T1000 (cell line): ENCODE measurements at regions not wholly inside any gene's neighbourhood (a gene's known extent, or its start where the extent isn't known, plus 50 kb on each side); places are given as distances from the start of the nearest gene placed in this dataset.

Source experiments
- DNase-seq: peaks from one replicate; lab custom pipeline; 2025; ENCODE audit warnings: mixed read lengths; lab: John Stamatoyannopoulos, UW

DNA sequence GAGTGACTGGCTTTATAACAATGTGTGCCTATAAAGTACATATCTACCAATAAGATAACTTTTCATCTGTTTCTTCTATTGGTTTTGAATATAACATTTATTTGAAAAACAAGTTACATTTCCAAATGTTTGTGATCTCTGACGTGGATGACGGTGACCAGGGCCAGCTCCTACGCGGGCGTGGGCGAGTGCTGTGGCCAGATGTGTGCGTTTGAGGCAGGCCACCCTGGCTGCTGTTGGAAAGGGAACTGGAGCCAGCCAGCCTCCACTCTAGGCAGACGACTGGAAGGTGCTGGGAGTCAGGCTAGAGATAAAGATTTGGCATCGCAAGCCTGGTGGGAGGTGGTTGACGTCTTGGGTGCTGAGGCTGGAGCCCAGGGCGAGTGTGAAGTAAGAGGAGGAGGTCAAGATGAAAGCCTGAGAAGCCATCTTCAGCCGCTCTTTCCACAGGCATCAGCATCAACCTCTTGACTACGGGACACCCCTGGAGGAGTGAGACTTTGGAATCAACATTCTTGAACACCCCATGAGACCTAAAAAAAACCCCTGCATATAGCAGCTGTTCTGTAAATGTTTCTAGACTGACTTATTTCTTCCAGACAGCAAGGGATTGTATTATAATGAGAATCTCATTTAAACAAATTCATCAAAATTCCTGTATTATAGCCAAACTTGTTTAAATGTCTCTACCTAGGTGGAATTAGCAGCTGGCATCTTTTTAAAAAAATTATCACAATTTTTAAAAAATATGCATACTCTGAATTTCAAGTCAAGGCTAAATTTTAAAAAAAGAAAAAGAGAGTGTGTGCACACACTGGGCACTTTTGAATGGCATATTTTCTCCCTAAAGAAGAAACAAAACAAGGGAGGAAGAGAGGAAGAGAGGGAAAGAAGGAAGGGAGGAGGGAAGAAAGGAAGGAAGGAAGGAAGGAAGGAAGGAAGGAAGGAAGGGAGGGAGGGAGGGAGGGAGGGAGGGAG, 112.5 kb upstream of the SLC44A3 start:
- no peak for DNase-seq

DNA sequence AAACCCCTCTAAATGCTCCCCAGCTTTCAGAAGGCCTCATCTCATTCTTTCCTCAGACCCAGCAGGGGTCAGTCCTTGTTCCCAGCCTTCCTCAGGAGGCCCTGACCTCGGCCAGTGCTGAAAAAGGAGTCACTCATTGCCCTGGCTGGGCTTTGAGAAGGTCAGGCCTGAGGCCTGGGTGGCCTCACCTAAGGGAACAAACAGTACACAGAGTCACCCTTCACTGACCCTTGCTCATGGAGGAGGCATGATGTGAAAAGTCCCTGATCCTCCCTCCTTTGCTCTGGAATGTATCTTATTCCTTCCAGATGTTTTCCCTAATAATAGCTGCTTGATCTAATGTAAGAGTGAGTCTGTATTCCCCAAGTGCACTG, 117.7 kb upstream of the SLC44A3 start:
- DNase-seq = no peak

DNA sequence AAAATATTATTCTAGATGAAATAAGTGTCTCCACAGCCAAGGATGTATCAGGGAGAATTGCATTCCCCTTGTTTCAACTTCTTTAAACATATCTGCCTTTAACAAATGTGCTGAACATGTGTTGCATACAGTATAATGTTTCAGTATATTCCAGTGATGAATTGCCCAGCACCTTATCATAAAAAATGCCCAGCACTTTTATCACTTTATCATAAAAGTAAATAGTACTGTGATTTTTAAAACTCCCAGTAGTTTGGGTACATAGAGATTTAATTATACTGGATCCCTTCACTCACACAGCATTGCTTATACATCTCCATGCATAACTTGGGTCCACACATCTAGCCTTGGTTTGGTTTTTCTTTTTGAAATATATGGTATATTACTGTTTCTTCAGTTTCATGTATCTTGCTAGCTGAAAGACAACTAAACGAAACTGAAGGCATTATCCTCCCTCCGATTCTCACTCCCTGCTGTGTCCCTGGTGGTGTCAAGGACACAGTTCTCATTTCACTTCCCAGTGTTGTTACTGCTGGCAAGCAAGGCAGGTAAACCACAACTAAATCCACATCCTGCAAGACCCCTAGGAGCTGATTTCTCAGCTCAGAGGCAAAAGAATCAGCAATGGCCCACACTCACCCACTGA, 118.2 kb upstream of the SLC44A3 start:
- DNase-seq = no peak

DNA sequence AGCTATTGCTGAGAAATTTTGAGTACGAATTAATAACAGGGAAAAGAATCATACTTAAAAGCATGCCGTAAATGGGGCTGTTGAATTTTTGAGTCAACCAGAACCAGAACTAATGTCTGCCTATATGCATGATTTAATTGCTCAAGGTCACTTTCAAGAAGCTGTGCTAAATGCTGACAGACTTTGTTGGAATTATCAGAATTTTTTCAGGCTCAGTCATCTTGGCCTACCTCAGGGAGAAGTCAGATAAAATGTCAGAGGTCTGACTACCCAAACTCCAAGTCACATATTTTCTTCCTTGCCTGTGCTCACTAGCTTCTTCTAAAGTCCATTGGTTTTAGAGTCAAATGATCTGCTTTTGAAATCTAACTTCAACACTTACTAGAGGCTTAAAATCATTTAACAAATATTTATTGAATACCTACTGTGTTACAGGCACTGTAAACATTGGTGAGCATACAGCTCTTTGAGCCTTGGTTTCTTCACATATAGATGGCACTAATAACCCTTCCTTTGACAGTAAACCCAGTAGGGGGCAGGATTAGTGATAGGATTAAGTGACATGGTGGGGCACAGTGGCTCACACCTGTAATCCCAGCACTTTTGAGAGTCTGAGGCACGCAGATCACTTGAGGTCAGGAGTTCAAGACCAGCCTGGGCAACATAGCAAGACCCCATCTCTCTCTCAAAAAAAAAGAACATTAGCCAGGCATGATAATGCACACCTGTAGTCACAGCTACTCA, 121.2 kb upstream of the SLC44A3 start:
- DNase-seq = no peak

DNA sequence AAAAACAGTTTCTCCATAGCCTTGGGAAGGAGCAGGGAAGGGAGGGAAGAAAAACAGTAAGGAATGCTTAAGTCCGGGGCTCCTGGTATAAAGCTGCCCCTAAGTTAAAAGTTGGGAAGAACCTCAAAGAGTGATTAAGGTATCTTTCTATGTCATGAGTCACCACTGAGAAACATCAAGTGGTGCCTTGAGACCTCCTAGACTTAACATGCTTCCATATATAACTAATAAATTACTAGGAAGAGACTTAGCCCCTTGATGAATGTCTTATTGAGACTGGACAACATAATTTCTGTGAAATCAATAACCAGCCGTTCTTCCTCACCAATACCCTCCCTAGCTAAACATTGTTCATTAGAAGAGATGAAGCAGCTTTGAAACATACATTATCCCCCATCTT, 121.8 kb upstream of the SLC44A3 start:
- DNase-seq = no peak

DNA sequence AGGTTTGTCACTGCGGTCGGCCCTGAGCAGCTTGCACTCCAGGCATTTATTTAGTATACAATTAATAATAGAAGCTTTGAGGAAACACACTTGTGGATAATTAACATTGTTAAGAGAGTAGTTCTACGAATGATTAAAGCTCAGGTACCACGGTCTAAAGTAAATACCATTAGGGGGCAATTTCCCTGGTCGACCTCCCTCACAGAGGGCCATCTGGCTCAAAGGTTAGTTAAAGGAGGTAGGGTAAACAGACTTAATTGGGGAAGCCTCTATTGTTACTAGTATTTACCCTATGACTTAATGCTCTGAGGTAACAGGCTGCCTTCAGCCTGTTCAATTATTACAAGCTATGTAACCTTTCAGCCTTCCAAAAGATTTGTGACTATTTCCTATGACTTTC, 122.3 kb upstream of the SLC44A3 start:
- DNase-seq = no peak

DNA sequence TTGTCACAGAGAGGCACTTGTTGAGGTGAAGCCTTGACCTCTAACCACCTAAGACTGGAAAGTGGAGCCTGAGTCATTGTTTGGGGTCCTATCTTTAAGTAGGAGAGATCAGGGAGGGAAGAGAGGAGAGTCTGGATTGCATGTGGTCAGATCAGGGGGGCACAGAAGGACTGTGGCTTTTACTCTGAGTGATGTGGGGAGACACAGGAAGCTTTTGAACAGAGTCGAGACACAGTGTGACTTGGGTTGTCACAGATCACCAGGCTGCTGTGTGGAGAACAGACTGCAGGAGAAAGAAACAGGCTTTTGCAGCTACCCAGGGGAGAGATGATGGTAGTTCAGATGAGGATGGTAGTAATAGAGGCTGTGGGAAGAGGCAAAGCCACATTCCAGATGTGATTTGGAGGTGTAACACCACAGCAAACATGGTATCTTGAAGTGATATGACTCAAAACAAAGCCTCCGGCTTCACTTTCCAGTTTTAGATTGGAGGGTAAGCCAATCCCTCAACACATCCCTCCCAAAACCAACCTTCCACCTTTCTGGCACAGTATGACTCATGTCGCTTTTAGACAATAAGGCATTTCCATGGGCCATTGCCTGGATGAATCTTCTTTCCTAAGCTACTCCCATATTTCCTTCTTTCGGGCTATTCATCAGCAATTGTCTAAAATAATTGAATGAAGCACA, 125.8 kb upstream of the SLC44A3 start:
- no peak for DNase-seq

DNA sequence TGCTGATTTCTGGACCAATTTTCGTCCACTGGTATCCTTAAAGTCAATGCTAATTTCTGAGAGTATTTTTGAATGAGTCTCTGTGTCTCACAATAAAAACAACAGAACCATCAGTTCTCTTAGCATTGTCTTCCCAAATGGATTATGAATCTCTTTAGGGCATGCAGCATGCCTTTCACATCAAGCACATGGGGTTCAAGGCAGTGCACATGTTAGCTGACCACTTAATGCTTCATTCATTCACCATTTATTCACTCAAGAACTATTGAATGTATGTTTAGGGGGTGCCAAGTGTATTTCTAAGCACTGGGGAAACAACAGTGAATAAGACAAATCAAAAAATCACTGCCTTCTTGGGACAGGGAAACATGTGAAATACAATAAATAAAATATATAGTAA, 126.7 kb upstream of the SLC44A3 start:
- no peak for DNase-seq

DNA sequence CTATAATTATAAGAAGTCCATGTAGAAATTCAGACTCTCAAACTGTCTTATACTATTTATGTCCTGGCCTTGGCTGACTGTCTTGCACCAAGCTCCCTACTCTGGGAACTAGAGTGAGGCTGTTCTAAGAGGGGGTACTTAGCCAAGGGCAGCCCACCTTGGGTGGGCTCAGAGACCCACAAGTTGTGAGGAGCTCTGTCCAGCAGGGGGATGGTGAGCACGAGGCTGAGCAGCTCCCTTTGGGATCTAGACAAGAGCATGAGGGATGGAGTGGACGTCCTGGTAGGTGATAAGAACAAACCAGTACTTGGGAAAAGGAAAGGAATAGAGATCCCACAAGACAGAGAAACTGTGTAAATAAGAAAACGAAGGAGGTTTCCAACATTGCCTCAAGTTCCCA, 127.1 kb upstream of the SLC44A3 start:
- no peak for DNase-seq

DNA sequence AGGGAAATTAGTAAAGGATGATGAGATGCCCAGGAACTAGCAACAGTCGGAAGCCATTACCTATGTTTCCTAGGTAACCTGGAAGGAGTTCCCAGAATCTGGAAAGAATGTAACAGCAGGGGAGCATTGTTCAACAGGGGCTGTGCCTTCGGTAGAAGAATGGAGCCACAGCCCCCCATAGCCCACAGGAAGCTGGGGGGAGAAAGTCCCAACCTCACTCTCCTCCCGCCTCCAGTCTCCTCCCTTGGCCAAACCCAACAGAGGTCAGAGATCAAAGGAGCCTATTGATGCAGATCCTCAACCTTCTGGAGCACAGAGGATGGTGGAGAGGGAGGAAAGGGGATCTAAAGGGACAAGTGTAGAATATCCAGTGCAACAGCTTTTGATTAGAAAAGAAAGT, 131.5 kb upstream of the SLC44A3 start:
- DNase-seq = no peak

DNA sequence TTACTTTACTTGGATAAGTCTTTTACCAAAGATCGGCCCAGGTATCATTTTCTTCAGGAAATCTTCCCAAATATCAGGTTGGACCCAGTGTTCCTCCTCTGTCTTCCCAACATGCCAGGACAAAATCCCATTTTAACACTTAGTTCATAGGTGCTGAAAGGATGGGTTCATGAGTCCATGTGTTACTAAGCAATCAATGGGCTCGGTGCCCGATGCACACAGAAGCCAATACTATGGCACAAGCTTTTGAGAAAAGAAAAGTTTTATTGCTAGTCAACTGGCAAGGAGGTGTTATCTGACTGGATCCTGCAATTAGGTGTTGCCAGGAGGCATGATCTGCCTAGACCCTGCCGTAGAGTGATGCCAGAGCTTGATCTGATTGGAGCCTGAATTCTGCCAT, 133.3 kb upstream of the SLC44A3 start:
- DNase-seq = no peak

DNA sequence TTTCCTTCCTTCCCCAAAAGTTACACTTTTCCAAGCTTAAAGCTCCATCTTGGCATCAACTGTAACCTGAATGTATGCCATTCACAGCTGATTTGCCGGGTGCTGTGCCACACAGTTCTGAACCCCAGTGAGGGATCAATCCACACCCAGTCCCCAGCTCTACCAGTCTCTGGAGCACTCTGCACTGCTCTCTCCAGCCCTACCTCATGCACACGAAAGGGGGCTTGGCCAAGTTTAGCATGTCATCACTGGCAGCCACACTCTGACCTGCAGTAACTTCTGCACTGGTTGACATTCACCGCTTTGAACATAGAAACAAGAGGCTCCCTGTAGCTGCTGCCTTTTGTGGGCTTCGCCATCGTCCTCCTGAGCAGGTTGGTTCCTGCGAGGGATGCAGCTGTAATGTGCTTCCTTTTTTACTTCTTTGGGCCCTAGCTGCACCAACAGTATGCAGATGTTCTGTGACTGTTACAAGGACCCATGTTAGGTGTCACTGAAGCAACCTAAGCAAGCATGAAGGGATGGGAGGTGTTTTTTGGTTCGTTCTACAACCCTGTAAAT, 135.4 kb upstream of the SLC44A3 start:
- DNase-seq = no peak

DNA sequence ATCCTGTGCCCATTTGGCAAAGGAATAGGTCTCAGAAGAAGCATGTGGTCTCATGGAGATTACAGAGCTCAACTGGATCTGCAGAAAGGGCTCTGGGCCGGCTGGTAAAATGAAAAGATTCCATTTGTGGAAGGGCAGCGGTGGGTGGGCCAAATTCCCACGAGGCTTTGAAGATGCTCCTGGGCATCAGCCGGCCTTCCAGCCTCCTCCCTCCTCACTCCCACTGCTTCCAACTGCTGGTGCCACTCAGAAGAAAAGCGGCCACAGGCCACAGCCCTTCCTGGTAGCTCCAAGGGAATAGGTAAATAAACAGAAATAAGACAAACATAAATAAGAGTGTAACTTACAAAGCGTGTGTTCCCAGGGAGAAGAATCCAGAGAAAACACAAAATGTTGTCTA, 136.3 kb upstream of the SLC44A3 start:
- DNase-seq = no peak

DNA sequence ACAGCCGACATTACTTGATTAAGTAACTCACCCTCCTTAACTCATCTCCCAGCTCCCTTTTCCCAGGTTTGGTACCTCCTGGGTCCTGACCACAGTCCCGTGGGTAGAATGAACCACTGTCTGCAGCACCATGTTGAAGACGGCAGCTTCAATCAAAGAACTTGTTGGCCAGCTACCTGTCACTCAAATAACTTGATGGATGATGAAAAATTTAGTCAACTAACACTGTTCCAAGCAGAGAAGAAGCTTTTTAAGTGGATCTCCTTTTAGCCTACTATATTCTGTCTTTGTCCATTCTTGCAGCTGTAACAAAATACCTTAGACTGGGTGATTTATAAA, 138.4 kb upstream of the F3 start:
- no peak for DNase-seq

DNA sequence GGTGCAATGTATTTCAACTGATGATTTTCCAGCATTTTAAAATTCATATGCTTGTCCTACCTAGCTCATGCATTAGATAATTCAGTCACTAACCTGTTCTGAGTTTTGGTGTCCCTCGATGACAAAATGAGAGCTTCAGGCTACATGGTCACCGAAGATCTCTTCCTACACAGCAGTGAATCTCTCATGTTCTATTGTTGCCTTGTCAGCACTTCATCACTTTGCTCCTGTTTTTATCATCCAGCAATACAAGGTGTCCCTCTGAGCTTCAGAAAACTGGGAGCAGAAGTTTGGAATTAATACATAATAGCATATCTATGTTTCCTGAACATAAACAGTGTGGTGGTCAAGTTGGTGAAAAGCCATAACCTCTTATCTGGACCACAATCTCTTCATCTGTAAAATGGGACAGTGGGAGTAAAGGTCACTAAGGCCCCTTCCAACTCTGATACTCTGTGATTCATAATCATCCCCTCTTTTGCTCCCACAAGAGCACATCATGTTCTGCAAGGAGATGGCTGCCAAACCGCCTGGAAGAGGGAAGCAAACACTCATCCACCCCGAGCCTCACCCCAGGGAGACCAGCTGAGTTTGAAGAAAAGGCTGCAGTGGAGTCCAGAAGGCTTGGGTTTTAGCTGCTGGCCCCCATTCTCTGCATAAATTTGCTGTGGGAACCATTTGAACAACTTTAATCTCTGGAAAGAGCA, 137.9 kb upstream of the F3 start:
- DNase-seq = no peak

DNA sequence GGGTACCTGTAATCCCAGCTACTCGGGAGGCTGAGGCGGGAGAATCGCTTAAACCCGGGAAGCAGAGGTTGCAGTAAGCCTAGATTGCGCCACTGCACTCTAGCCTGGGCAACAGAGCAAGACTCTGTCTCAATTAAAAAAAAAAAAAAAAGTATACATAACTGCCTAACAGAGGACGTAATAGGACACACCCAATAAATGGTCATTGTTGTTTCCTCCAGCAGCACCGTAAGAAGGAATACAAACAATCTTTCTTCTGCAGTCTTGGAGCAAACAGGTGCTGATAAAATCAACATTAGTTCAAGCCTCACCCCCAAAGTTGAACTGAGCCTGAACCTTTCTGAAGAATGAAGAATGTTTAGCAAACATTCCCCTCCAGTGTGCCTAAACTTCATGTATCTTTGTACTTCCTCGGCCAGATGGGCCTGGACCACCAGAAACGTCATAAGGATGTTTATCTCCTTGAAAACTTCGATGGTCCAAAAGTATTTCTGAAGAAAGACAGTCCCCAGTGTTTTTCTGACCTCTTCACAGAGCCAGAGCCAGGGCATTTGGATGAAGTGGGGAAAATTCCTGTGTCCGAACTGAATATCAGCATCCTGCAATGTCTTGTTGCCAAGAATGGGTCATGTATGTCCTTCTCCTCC, 136.8 kb upstream of the F3 start:
- no peak for DNase-seq

DNA sequence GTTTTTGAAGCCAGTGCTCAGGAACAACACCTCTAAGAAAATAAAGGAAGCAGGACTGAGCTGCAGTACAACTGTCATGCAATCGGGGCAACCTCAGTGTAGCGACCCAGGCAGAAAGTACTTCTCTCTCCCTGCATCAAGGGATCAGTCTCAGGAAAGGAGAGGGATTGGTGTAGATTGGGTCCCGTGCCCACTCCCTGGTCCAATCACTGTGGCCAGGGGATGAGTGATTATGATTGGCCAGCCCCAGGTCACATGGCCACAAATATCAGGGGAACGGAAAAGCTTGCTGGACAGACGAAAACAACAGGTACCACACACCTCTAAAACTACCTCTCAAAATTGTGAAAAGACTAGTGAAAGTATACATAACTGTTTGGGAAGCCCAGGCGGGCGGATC, 136.2 kb upstream of the F3 start:
- DNase-seq = no peak

DNA sequence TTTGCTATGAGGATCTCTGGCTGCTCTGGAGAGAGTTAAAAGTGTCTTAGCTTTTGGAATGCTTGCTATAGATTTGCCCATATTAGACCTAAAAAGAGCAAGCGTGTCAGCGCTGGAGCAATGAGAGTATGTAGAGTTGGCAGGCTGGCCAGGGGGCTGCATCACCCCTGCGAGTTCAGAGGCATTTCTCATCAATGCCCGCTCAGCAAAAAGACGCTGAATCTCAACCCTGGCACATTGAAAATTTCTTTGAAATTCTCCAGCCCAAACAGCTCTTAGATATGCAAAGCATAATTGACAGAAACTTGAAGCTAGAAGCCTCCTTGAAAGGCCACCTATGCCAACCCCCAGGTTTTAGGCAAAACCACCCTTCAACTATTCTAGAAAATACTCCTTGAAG, 135.5 kb upstream of the F3 start:
- DNase-seq = no peak

DNA sequence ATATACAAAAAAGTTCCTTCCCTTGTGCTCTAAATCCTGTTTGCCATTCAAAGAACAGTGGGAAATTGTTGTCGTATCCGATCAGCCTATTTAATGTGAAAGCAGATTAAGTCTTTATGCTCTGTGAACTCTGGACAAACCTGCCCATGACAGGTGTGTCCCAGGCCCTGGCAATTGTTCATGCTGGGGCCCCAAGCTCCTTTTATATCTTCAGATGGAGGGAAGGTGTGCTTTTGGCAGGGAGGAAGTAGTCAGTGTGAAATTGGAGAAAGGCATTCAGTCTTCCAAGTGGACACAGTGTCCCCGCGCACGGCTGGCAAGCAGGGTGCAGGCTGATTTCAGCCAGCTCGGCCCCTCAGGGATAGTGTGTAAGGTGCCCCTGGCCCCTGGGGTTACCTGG, 135.1 kb upstream of the F3 start:
- no peak for DNase-seq

DNA sequence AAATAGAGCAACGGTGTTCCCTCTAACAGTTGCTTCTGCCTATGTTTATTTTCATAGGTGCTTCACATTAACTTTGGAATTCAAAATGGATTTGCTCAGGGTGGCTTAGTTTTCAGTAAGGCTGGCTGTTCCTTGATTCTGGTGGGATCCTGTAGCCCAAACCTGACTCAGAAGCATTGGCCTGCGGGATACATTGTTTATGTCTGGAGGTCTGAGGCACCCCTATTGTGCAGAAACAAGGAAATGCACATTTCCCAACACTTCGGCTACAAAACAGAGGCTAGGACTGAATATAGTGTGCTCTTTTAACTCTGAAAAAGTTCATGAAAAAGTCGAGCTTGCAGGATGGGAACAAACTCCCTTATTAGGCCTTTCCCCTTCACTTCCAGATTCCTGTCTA, 133.8 kb upstream of the F3 start:
- no peak for DNase-seq

DNA sequence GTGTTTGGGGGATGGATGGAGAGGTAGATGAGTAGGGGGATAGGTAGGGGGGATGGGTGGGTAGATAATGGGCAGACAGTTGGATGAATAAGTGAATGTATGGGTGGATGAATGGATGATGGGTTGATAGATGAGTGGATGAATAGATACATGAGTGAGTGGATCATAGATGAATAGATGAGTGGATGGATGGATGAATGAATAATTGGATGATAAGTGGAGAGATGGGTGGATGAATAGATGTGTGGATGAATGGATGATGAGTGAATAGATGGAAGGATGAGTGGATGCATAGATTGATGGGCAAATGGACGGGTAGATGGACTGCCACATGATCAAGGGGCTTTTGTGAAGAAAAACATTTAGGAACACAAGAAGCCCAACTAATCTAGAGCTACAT, 133.3 kb upstream of the F3 start:
- no peak for DNase-seq
